ENCODE measurements at regions not wholly inside any gene's neighbourhood (a gene's known extent, or its start where the extent isn't known, plus 50 kb on each side); places are given as distances from the start of the nearest gene placed in this dataset.

- H3K9me3 ChIP-seq (ENCODE audit: low read length), result no peaks in the 10 kb centered on the region
- no peaks in the 10 kb centered on the region for H3K27me3 ChIP-seq (ENCODE audit: control insufficient read depth in 1 of 2, insufficient read depth in 2 of 2, low read length in 2 of 2)
- in situ Hi-C loops (cut with HindIII; ENCODE audit: extremely low pct_ligation_motif_present, low pct_unique_long_range_greater_than_20kb) (no loop called here), intact Hi-C loops (cut with micrococcal nuclease; ENCODE audit: unreplicated experiment) (no loop called here)
- CTCF ChIA-PET (ENCODE audit: low intra/inter-chr PET ratio, low total read pairs), result no interaction called here
- no peak overlapping the region for H3K4me2 ChIP-seq (ENCODE audit: low read depth, low read length)
- H3K4me1 ChIP-seq (ENCODE audit: insufficient read depth, low read length), result no peaks in the 10 kb centered on the region
- no peak overlapping the region for H3K9ac ChIP-seq (ENCODE audit: insufficient read depth, low read depth, low read length)
- FAIRE-seq (no peak), ATAC-seq (no peak), DNase-seq (ENCODE audit: low spot score) (no peak)
- BruUV-seq (replicated peaks), result no TSS peak
- no peak overlapping the region for H2AFZ ChIP-seq (ENCODE audit: low read length)
- POLR2A ChIA-PET, result no interaction called here
- TF ChIP-seq KLF15 (CRISPR knock-in tag; IDR thresholded peaks at IDR 0.05; ENCODE audit: borderline replicate concordance) (no peak), TEF (CRISPR knock-in tag; IDR thresholded peaks at IDR 0.05) (no peak), MEF2D (CRISPR knock-in tag; IDR thresholded peaks at IDR 0.05) (no peak), ZNF703 (CRISPR knock-in tag; IDR thresholded peaks at IDR 0.05; ENCODE audit: borderline replicate concordance) (no peak), HNRNPK (IDR thresholded peaks at IDR 0.05; ENCODE audit: low read depth, low read length, poor library complexity, severe bottlenecking) (no peak), ZNF652 (CRISPR knock-in tag; IDR thresholded peaks at IDR 0.05; ENCODE audit: borderline replicate concordance, low read depth) (no peak), MTERF4 (CRISPR knock-in tag; IDR thresholded peaks at IDR 0.05) (no peak), SMAD3 (CRISPR knock-in tag; IDR thresholded peaks at IDR 0.05) (no peak), KAT7 (CRISPR knock-in tag; IDR thresholded peaks at IDR 0.05; ENCODE audit: borderline replicate concordance) (no peak), ZIK1 (CRISPR knock-in tag; IDR thresholded peaks at IDR 0.05; ENCODE audit: borderline replicate concordance, low read depth) (no peak), ZMYM4 (CRISPR knock-in tag; IDR thresholded peaks at IDR 0.05) (no peak), SATB2 (CRISPR knock-in tag; IDR thresholded peaks at IDR 0.05) (no peak)
- TF ChIP-seq, protein P1, sequence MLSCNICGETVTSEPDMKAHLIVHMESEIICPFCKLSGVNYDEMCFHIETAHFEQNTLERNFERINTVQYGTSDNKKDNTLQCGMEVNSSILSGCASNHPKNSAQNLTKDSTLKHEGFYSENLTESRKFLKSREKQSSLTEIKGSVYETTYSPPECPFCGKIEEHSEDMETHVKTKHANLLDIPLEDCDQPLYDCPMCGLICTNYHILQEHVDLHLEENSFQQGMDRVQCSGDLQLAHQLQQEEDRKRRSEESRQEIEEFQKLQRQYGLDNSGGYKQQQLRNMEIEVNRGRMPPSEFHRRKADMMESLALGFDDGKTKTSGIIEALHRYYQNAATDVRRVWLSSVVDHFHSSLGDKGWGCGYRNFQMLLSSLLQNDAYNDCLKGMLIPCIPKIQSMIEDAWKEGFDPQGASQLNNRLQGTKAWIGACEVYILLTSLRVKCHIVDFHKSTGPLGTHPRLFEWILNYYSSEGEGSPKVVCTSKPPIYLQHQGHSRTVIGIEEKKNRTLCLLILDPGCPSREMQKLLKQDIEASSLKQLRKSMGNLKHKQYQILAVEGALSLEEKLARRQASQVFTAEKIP (CRISPR knock-in tag; IDR thresholded peaks at IDR 0.05; ENCODE audit: borderline replicate concordance), result no peak
- TF ChIP-seq, protein P2, sequence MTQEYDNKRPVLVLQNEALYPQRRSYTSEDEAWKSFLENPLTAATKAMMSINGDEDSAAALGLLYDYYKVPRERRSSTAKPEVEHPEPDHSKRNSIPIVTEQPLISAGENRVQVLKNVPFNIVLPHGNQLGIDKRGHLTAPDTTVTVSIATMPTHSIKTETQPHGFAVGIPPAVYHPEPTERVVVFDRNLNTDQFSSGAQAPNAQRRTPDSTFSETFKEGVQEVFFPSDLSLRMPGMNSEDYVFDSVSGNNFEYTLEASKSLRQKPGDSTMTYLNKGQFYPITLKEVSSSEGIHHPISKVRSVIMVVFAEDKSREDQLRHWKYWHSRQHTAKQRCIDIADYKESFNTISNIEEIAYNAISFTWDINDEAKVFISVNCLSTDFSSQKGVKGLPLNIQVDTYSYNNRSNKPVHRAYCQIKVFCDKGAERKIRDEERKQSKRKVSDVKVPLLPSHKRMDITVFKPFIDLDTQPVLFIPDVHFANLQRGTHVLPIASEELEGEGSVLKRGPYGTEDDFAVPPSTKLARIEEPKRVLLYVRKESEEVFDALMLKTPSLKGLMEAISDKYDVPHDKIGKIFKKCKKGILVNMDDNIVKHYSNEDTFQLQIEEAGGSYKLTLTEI (CRISPR knock-in tag; conservative IDR thresholded peaks at IDR 0.05), result no peak
- H3K79me2 ChIP-seq (ENCODE audit: insufficient read depth, low read length), result no peaks in the 10 kb centered on the region
- no peak overlapping the region for H3K27ac ChIP-seq (ENCODE audit: extremely low read length, insufficient read depth, low read length)
- no peaks in the 10 kb centered on the region for H4K20me1 ChIP-seq (ENCODE audit: insufficient read depth, low read length)
- no peaks in the 10 kb centered on the region for H3K36me3 ChIP-seq (replicated peaks in 1 of 2; ENCODE audit: control insufficient read depth in 1 of 2, insufficient read depth in 2 of 2, low read length in 2 of 2)
- WGBS (ENCODE audit: low lambda C conversion rate), result 0% methylated on average over 2 of the region's 2 CpGs
- H3K4me3 ChIP-seq (replicated peaks in 1 of 3; ENCODE audit: insufficient read depth in 1 of 3, low read depth in 2 of 3, low read length in 3 of 3), result no peak overlapping the region
Measured at GRCh38 chr3:99332276-99332675, 306.1 kb upstream of the COL8A1 start.

All from HepG2 (cell line).